ENCODE measurements at regions not wholly inside any gene's neighbourhood (a gene's known extent, or its start where the extent isn't known, plus 50 kb on each side); places are given as distances from the start of the nearest gene placed in this dataset.

DNA sequence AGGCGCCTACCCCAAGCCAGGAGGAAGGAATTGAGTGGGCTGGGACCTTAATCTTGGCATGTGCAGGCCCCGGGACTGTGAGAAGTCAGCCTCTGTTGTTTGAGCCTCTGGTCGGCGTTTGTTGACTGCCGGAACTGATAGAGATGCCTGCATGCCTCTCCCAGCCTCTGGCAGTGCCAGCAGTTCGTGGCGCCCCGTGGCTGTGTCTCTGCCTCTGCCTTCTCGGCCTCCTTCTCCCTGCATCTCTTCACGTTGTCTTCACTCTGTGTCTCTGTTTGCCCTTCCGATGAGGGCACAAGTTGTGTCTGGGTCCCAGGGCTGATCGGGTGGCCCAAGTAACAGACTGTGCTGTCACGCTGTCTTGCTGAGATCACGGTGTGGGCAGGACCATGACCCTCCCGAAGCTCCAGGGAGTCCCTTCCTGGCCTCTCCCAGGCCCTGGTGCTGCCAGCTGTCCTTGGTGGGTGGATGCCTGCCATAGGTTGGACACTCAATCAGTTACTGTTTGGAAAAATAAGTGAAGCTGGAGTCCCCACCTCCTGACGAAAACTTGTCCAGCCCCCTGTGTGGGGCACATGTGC is 133.5 kb upstream of the LPCAT1 start:
- Mint-ChIP-seq H3K27me3 (ENCODE audit: low read depth) (peaks cover 20% of the 10 kb centered on the region), H3K27ac (no peak overlapping the region), H3K4me3 (no peak overlapping the region), H3K36me3 (no peaks in the 10 kb centered on the region), H3K9me3 (no peaks in the 10 kb centered on the region), H3K4me1 (peaks cover 7% of the 10 kb centered on the region)
- ChIA-PET POLR2A (no interaction called here), CTCF (no interaction called here)
- ATAC-seq (no peak), DNase-seq (ENCODE audit: low spot score) (no peak)
- TF ChIP-seq, protein P1, sequence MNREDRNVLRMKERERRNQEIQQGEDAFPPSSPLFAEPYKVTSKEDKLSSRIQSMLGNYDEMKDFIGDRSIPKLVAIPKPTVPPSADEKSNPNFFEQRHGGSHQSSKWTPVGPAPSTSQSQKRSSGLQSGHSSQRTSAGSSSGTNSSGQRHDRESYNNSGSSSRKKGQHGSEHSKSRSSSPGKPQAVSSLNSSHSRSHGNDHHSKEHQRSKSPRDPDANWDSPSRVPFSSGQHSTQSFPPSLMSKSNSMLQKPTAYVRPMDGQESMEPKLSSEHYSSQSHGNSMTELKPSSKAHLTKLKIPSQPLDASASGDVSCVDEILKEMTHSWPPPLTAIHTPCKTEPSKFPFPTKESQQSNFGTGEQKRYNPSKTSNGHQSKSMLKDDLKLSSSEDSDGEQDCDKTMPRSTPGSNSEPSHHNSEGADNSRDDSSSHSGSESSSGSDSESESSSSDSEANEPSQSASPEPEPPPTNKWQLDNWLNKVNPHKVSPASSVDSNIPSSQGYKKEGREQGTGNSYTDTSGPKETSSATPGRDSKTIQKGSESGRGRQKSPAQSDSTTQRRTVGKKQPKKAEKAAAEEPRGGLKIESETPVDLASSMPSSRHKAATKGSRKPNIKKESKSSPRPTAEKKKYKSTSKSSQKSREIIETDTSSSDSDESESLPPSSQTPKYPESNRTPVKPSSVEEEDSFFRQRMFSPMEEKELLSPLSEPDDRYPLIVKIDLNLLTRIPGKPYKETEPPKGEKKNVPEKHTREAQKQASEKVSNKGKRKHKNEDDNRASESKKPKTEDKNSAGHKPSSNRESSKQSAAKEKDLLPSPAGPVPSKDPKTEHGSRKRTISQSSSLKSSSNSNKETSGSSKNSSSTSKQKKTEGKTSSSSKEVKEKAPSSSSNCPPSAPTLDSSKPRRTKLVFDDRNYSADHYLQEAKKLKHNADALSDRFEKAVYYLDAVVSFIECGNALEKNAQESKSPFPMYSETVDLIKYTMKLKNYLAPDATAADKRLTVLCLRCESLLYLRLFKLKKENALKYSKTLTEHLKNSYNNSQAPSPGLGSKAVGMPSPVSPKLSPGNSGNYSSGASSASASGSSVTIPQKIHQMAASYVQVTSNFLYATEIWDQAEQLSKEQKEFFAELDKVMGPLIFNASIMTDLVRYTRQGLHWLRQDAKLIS (CRISPR knock-in tag; IDR thresholded peaks at IDR 0.05; ENCODE audit: borderline replicate concordance), result no peak
- TF ChIP-seq FOXJ3 (CRISPR knock-in tag; IDR thresholded peaks at IDR 0.05; ENCODE audit: borderline replicate concordance) (no peak), ZNF219 (CRISPR knock-in tag; IDR thresholded peaks at IDR 0.05; ENCODE audit: borderline replicate concordance) (no peak), ZNF423 (CRISPR knock-in tag; IDR thresholded peaks at IDR 0.05) (no peak), IRF2 (CRISPR knock-in tag; IDR thresholded peaks at IDR 0.05; ENCODE audit: borderline replicate concordance, low read depth) (no peak), JUN (CRISPR knock-in tag; IDR thresholded peaks at IDR 0.05) (no peak), NR1H2 (CRISPR knock-in tag; IDR thresholded peaks at IDR 0.05) (no peak), CREB1 (CRISPR knock-in tag; IDR thresholded peaks at IDR 0.05) (no peak), ZNF263 (CRISPR knock-in tag; IDR thresholded peaks at IDR 0.05; ENCODE audit: low read depth) (no peak)
- TF ChIP-seq, protein P2, sequence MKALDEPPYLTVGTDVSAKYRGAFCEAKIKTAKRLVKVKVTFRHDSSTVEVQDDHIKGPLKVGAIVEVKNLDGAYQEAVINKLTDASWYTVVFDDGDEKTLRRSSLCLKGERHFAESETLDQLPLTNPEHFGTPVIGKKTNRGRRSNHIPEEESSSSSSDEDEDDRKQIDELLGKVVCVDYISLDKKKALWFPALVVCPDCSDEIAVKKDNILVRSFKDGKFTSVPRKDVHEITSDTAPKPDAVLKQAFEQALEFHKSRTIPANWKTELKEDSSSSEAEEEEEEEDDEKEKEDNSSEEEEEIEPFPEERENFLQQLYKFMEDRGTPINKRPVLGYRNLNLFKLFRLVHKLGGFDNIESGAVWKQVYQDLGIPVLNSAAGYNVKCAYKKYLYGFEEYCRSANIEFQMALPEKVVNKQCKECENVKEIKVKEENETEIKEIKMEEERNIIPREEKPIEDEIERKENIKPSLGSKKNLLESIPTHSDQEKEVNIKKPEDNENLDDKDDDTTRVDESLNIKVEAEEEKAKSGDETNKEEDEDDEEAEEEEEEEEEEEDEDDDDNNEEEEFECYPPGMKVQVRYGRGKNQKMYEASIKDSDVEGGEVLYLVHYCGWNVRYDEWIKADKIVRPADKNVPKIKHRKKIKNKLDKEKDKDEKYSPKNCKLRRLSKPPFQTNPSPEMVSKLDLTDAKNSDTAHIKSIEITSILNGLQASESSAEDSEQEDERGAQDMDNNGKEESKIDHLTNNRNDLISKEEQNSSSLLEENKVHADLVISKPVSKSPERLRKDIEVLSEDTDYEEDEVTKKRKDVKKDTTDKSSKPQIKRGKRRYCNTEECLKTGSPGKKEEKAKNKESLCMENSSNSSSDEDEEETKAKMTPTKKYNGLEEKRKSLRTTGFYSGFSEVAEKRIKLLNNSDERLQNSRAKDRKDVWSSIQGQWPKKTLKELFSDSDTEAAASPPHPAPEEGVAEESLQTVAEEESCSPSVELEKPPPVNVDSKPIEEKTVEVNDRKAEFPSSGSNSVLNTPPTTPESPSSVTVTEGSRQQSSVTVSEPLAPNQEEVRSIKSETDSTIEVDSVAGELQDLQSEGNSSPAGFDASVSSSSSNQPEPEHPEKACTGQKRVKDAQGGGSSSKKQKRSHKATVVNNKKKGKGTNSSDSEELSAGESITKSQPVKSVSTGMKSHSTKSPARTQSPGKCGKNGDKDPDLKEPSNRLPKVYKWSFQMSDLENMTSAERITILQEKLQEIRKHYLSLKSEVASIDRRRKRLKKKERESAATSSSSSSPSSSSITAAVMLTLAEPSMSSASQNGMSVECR (CRISPR knock-in tag; IDR thresholded peaks at IDR 0.05; ENCODE audit: borderline replicate concordance), result no peak
- TF ChIP-seq, protein P3, sequence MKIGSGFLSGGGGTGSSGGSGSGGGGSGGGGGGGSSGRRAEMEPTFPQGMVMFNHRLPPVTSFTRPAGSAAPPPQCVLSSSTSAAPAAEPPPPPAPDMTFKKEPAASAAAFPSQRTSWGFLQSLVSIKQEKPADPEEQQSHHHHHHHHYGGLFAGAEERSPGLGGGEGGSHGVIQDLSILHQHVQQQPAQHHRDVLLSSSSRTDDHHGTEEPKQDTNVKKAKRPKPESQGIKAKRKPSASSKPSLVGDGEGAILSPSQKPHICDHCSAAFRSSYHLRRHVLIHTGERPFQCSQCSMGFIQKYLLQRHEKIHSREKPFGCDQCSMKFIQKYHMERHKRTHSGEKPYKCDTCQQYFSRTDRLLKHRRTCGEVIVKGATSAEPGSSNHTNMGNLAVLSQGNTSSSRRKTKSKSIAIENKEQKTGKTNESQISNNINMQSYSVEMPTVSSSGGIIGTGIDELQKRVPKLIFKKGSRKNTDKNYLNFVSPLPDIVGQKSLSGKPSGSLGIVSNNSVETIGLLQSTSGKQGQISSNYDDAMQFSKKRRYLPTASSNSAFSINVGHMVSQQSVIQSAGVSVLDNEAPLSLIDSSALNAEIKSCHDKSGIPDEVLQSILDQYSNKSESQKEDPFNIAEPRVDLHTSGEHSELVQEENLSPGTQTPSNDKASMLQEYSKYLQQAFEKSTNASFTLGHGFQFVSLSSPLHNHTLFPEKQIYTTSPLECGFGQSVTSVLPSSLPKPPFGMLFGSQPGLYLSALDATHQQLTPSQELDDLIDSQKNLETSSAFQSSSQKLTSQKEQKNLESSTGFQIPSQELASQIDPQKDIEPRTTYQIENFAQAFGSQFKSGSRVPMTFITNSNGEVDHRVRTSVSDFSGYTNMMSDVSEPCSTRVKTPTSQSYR (CRISPR knock-in tag; IDR thresholded peaks at IDR 0.05), result no peak
- TF ChIP-seq, protein P4, sequence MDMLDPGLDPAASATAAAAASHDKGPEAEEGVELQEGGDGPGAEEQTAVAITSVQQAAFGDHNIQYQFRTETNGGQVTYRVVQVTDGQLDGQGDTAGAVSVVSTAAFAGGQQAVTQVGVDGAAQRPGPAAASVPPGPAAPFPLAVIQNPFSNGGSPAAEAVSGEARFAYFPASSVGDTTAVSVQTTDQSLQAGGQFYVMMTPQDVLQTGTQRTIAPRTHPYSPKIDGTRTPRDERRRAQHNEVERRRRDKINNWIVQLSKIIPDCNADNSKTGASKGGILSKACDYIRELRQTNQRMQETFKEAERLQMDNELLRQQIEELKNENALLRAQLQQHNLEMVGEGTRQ (CRISPR knock-in tag; IDR thresholded peaks at IDR 0.05), result no peak
- TF ChIP-seq, protein P5, sequence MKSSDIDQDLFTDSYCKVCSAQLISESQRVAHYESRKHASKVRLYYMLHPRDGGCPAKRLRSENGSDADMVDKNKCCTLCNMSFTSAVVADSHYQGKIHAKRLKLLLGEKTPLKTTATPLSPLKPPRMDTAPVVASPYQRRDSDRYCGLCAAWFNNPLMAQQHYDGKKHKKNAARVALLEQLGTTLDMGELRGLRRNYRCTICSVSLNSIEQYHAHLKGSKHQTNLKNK (CRISPR knock-in tag; IDR thresholded peaks at IDR 0.05), result no peak
- TF ChIP-seq, protein P6, sequence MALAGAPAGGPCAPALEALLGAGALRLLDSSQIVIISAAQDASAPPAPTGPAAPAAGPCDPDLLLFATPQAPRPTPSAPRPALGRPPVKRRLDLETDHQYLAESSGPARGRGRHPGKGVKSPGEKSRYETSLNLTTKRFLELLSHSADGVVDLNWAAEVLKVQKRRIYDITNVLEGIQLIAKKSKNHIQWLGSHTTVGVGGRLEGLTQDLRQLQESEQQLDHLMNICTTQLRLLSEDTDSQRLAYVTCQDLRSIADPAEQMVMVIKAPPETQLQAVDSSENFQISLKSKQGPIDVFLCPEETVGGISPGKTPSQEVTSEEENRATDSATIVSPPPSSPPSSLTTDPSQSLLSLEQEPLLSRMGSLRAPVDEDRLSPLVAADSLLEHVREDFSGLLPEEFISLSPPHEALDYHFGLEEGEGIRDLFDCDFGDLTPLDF (CRISPR knock-in tag; IDR thresholded peaks at IDR 0.05), result no peak
- TF ChIP-seq, protein P7, sequence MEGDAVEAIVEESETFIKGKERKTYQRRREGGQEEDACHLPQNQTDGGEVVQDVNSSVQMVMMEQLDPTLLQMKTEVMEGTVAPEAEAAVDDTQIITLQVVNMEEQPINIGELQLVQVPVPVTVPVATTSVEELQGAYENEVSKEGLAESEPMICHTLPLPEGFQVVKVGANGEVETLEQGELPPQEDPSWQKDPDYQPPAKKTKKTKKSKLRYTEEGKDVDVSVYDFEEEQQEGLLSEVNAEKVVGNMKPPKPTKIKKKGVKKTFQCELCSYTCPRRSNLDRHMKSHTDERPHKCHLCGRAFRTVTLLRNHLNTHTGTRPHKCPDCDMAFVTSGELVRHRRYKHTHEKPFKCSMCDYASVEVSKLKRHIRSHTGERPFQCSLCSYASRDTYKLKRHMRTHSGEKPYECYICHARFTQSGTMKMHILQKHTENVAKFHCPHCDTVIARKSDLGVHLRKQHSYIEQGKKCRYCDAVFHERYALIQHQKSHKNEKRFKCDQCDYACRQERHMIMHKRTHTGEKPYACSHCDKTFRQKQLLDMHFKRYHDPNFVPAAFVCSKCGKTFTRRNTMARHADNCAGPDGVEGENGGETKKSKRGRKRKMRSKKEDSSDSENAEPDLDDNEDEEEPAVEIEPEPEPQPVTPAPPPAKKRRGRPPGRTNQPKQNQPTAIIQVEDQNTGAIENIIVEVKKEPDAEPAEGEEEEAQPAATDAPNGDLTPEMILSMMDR (IDR thresholded peaks at IDR 0.05), result no peak
- TF ChIP-seq, protein P8, sequence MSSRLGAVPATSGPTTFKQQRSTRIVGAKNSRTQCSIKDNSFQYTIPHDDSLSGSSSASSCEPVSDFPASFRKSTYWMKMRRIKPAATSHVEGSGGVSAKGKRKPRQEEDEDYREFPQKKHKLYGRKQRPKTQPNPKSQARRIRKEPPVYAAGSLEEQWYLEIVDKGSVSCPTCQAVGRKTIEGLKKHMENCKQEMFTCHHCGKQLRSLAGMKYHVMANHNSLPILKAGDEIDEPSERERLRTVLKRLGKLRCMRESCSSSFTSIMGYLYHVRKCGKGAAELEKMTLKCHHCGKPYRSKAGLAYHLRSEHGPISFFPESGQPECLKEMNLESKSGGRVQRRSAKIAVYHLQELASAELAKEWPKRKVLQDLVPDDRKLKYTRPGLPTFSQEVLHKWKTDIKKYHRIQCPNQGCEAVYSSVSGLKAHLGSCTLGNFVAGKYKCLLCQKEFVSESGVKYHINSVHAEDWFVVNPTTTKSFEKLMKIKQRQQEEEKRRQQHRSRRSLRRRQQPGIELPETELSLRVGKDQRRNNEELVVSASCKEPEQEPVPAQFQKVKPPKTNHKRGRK (CRISPR knock-in tag; IDR thresholded peaks at IDR 0.05; ENCODE audit: borderline replicate concordance), result no peak

Data from WTC11 (cell line).